LNCAP (cell line): ENCODE measurements at regions not wholly inside any gene's neighbourhood (a gene's known extent, or its start where the extent isn't known, plus 50 kb on each side); places are given as distances from the start of the nearest gene placed in this dataset.

ENCODE experiments used
- CTCF ChIP-seq: fragments of 450-650 bp; IDR thresholded peaks from 2 replicates; pipeline ENCODE4 v1.5.1; 2017; ENCODE audit warnings: mild to moderate bottlenecking

- TF ChIP-seq CTCF: no peak
Measured at GRCh38 chr6:48979806-48980205, 483.2 kb downstream of the MMUT start.

- no peak for TF ChIP-seq CTCF
Measured at GRCh38 chr6:48979085-48979484, 484.0 kb downstream of the MMUT start.

- TF ChIP-seq CTCF: no peak
Measured at GRCh38 chr6:48978016-48978415, 485.0 kb downstream of the MMUT start.

GRCh38 chr6:48977573-48977972 is 485.5 kb downstream of the MMUT start:
- no peak for TF ChIP-seq CTCF

- TF ChIP-seq CTCF: no peak
Measured at GRCh38 chr6:48973491-48973890, 489.6 kb downstream of the MMUT start.

- TF ChIP-seq CTCF: no peak
Measured at GRCh38 chr6:48961781-48962415, 501.2 kb downstream of the MMUT start.

- no peak for TF ChIP-seq CTCF
Measured at GRCh38 chr6:48959251-48960060, 503.6 kb downstream of the MMUT start.
